HCT116 (cell line): ENCODE measurements at regions not wholly inside any gene's neighbourhood (a gene's known extent, or its start where the extent isn't known, plus 50 kb on each side); places are given as distances from the start of the nearest gene placed in this dataset.

Experiments used
- ATAC-seq: fragments of 200-7000 bp; cut with Tn5 transposase; 2 replicates; pipeline ENCODE4 v1.9.1; 2020; ENCODE audit warnings: mild to moderate bottlenecking, moderate library complexity
- BruUV-seq: library from RNA; stranded (reverse); fragments of 400-500 nt; replicated peaks from 2 replicates; lab custom pipeline; 2021; lab: Mats Ljungman, UMichigan
- CTCF ChIA-PET: fragments of 300-600 bp; sonication (Branson Sonifier 250); formaldehyde crosslinking; loops from one replicate; lab custom pipeline; 2021; ENCODE audit warnings: antibody characterized with exemption; lab: Charles Lee
- POLR2A ChIA-PET: fragments of 300-600, 350-600 bp; sonication (Branson Sonifier 250); formaldehyde crosslinking; loops from one replicate; lab custom pipeline; 2021; ENCODE audit warnings: antibody characterized with exemption; lab: Charles Lee
- RAD21 ChIA-PET, 2 experiments: fragments of 300-600 bp; sonication (Branson Sonifier 250); formaldehyde crosslinking; loops; one replicate each; lab custom pipeline; 2023; ENCODE audit warnings: low total read pairs in 2 of 2; ENCODE audit not compliant: uncharacterized antibody in 2 of 2, unreplicated experiment in 2 of 2, low non-redundant PET in 1 of 2; lab: Charles Lee
- DNase-seq: peaks from one replicate; pipeline ENCODE4 v3.0.0-alpha.2; 2010; ENCODE audit warnings: low read depth, low spot score
- H2AFZ ChIP-seq: fragments of 200-600 bp; shearing (Covaris generic), sonication (generic); 2 replicates; pipeline ENCODE4 v1.6.1; 2017; ENCODE audit warnings: low read depth, mixed run types, mixed read lengths, antibody characterized with exemption, low read length; ENCODE audit not compliant: poor library complexity, severe bottlenecking
- H3K27ac ChIP-seq: 2 replicates; pipeline ENCODE4 v1.5.1; 2012; ENCODE audit warnings: low read depth, low read length
- H3K27me3 ChIP-seq: fragments of 200-600 bp; sonication (generic); 2 replicates; pipeline ENCODE4 v1.6.1; 2016; ENCODE audit warnings: mixed run types, low read length, mixed read lengths; ENCODE audit not compliant: insufficient read depth
- H3K36me3 ChIP-seq, 2 experiments: fragments of 200-500 bp in 1 of 2; fragments of 200-600 bp in 1 of 2; sonication (Bioruptor generic) in 1 of 2; sonication (generic) in 1 of 2; 2 replicates each; pipeline versions ENCODE4 v1.5.1 to v1.6.1; 2014 to 2016; ENCODE audit warnings: low read length in 2 of 2, inconsistent platforms in 1 of 2, mixed read lengths in 1 of 2, mixed run types in 1 of 2; ENCODE audit not compliant: insufficient read depth in 2 of 2, control insufficient read depth in 1 of 2
- H3K4me1 ChIP-seq, 2 experiments: fragments of 200-600 bp in 1 of 2; sonication (generic) in 1 of 2; 2 replicates each; pipeline versions ENCODE4 v1.5.1 to v1.6.1; 2012 to 2017; ENCODE audit warnings: low read length in 2 of 2, inconsistent platforms in 1 of 2, mild to moderate bottlenecking in 1 of 2, mixed read lengths in 1 of 2, mixed run types in 1 of 2, moderate library complexity in 1 of 2; ENCODE audit not compliant: insufficient read depth in 2 of 2, control insufficient read depth in 1 of 2
- H3K4me2 ChIP-seq: fragments of 200-600 bp; sonication (generic); 2 replicates; pipeline ENCODE4 v1.6.1; 2017; ENCODE audit warnings: mixed run types, low read length, mixed read lengths
- H3K4me3 ChIP-seq, 2 experiments: fragments of 200-600 bp in 1 of 2; sonication (generic) in 1 of 2; replicated peaks in 1 of 2; 2 replicates each; pipeline ENCODE4 v1.5.1; 2011 to 2016; ENCODE audit warnings: low read length in 2 of 2, control low read depth in 1 of 2, low read depth in 1 of 2, mild to moderate bottlenecking in 1 of 2, mixed read lengths in 1 of 2, mixed run types in 1 of 2
- H3K79me2 ChIP-seq: fragments of 200-600 bp; sonication (generic); 2 replicates; pipeline ENCODE4 v1.6.1; 2017; ENCODE audit warnings: mild to moderate bottlenecking, mixed run types, low read length, moderate library complexity, mixed read lengths; ENCODE audit not compliant: insufficient read depth
- H3K9ac ChIP-seq: fragments of 200-600 bp; sonication (generic); 2 replicates; pipeline ENCODE4 v1.6.1; 2016; ENCODE audit warnings: low read length, mixed read lengths
- H3K9me2 ChIP-seq: fragments of 200-600 bp; sonication (generic), shearing (Covaris generic); 2 replicates; pipeline ENCODE4 v1.6.1; 2017; ENCODE audit warnings: mixed run types, mild to moderate bottlenecking, moderate library complexity; ENCODE audit not compliant: insufficient read depth
- H3K9me3 ChIP-seq, 2 experiments: fragments of 200-500 bp in 1 of 2; fragments of 200-600 bp in 1 of 2; sonication (Bioruptor generic) in 1 of 2; sonication (generic) in 1 of 2; 2 replicates each; pipeline ENCODE4 v1.6.1; 2014 to 2017; ENCODE audit warnings: low read length in 2 of 2, mixed read lengths in 2 of 2, inconsistent platforms in 1 of 2, low read depth in 1 of 2, mild to moderate bottlenecking in 1 of 2, mixed run types in 1 of 2, moderate library complexity in 1 of 2; ENCODE audit not compliant: control insufficient read depth in 1 of 2, insufficient read depth in 1 of 2
- H4K20me1 ChIP-seq: fragments of 200-600 bp; sonication (generic), shearing (Covaris generic); 2 replicates; pipeline ENCODE4 v1.6.1; 2017; ENCODE audit warnings: mixed run types, mild to moderate bottlenecking, moderate library complexity; ENCODE audit not compliant: insufficient read depth
- CEBPB ChIP-seq: IDR thresholded peaks from 2 replicates; pipeline ENCODE4 v1.6.1; 2012; ENCODE audit warnings: low read depth
- EGR1 ChIP-seq: IDR thresholded peaks from 2 replicates; pipeline ENCODE4 v1.6.1; 2012; ENCODE audit warnings: low read depth
- ELF1 ChIP-seq: IDR thresholded peaks from 2 replicates; pipeline ENCODE4 v1.6.1; 2012; ENCODE audit warnings: low read depth, borderline replicate concordance
- EZH2 ChIP-seq: fragments of 200-600 bp; sonication (generic); IDR thresholded peaks from 2 replicates; pipeline ENCODE4 v1.6.1; 2017; ENCODE audit warnings: antibody characterized with exemption, mixed run types
- EZH2phosphoT487 ChIP-seq: fragments of 200-600 bp; IDR thresholded peaks from 2 replicates; pipeline ENCODE4 v1.6.1; 2018; ENCODE audit warnings: antibody characterized with exemption, borderline replicate concordance
- FOSL1 ChIP-seq: IDR thresholded peaks from 2 replicates; pipeline ENCODE4 v1.6.1; 2012; ENCODE audit warnings: low read depth
- POLR2A ChIP-seq: IDR thresholded peaks from 2 replicates; pipeline ENCODE4 v1.7.0; 2011; ENCODE audit warnings: borderline replicate concordance; ENCODE audit not compliant: insufficient read depth, insufficient read length; ENCODE audit errors: extremely low read depth
- POLR2AphosphoS5 ChIP-seq: IDR thresholded peaks from 2 replicates; pipeline ENCODE4 v1.6.1; 2011; ENCODE audit warnings: mild to moderate bottlenecking, low read depth, low read length, moderate library complexity
- SIN3A ChIP-seq: IDR thresholded peaks from 2 replicates; pipeline ENCODE4 v1.6.1; 2012; ENCODE audit warnings: low read depth
- SRF ChIP-seq: IDR thresholded peaks from 2 replicates; pipeline ENCODE4 v1.6.1; 2012; ENCODE audit warnings: low read depth
- TCF7L2 ChIP-seq: IDR thresholded peaks from 2 replicates; pipeline ENCODE4 v1.7.0; 2011; ENCODE audit warnings: borderline replicate concordance, inconsistent platforms; ENCODE audit not compliant: insufficient read depth, insufficient read length; ENCODE audit errors: extremely low read depth
- YY1 ChIP-seq: IDR thresholded peaks from 2 replicates; pipeline ENCODE4 v1.6.1; 2011; ENCODE audit warnings: low read length, low read depth, moderate library complexity, mild to moderate bottlenecking; ENCODE audit not compliant: insufficient replicate concordance; ENCODE audit errors: extremely low read depth
- ZFX ChIP-seq: fragments of 450-650 bp; IDR thresholded peaks from 2 replicates; pipeline ENCODE4 v1.6.1; 2017
- intact Hi-C: fragments of 100-400 bp; cut with micrococcal nuclease; formaldehyde crosslinking; loops from 2 replicates; pipeline ENCODE4 v1.10.0; 2022
- TF ChIP-seq, protein P1 (sequence below): IDR thresholded peaks from 2 replicates; pipeline ENCODE4 v1.6.1; 2012
- TF ChIP-seq, protein P2 (sequence below), 3 experiments: fragments of 200-600 bp in 1 of 3; sonication (generic) in 1 of 3; IDR thresholded peaks in 2 of 3; conservative IDR thresholded peaks in 1 of 3; 2 replicates each; pipeline ENCODE4 v1.5.1; 2012 to 2017; ENCODE audit warnings: low read depth in 2 of 3, low read length in 2 of 3, antibody characterized with exemption in 1 of 3, borderline replicate concordance in 1 of 3, control low read depth in 1 of 3, mild to moderate bottlenecking in 1 of 3, mixed read lengths in 1 of 3, mixed run types in 1 of 3, moderate library complexity in 1 of 3; ENCODE audit not compliant: insufficient read depth in 1 of 3

DNA sequence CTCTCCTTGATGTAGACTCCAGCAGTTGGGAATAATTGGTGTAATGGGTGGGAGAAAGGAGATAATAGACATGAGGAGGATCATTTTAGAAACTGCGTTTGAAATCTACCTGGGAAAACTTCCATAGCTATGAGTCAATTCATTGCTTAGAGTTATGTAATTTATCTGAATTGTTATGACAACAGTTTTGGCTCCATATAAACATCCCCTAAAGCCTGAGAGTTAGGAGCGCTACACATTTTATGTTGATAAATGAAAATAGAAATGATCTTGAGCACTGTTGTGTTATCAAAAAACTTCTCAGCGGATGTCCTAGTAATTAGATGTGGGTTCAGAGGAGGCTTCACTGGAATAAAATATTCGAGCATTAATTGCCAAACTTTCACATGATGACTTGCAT lies 573.4 kb downstream of the TSN start:
- H3K27ac ChIP-seq, result no peak overlapping the region
- no peak for DNase-seq
- POLR2A ChIA-PET, result no interaction called here

More for the DNA sequence above, 573.4 kb downstream of the TSN start:
- Histone ChIP-seq H3K4me2 (no peak overlapping the region), H3K27me3 (no peaks in the 10 kb centered on the region), H4K20me1 (no peaks in the 10 kb centered on the region), H3K9ac (no peak overlapping the region), H3K4me3 (no peak overlapping the region), H3K9me3 (0 out of 4 replicates have a peak, but pooled peaks cover 0 to 3% of the 10 kb centered on the region in 2 experiments), H3K9me2 (no peaks in the 10 kb centered on the region)
- intact Hi-C loops, result no loop called here
- CTCF ChIA-PET, result no interaction called here
- TF ChIP-seq, protein P1, sequence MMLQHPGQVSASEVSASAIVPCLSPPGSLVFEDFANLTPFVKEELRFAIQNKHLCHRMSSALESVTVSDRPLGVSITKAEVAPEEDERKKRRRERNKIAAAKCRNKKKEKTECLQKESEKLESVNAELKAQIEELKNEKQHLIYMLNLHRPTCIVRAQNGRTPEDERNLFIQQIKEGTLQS, result no peak
- TF ChIP-seq EGR1 (no peak), CEBPB (no peak), YY1 (no peak), SRF (no peak), TCF7L2 (no peak), POLR2AphosphoS5 (no peak), ZFX (no peak), FOSL1 (no peak), EZH2 (no peak), EZH2phosphoT487 (no peak), POLR2A (no peak), SIN3A (no peak), ELF1 (no peak)
- TF ChIP-seq, protein P2, sequence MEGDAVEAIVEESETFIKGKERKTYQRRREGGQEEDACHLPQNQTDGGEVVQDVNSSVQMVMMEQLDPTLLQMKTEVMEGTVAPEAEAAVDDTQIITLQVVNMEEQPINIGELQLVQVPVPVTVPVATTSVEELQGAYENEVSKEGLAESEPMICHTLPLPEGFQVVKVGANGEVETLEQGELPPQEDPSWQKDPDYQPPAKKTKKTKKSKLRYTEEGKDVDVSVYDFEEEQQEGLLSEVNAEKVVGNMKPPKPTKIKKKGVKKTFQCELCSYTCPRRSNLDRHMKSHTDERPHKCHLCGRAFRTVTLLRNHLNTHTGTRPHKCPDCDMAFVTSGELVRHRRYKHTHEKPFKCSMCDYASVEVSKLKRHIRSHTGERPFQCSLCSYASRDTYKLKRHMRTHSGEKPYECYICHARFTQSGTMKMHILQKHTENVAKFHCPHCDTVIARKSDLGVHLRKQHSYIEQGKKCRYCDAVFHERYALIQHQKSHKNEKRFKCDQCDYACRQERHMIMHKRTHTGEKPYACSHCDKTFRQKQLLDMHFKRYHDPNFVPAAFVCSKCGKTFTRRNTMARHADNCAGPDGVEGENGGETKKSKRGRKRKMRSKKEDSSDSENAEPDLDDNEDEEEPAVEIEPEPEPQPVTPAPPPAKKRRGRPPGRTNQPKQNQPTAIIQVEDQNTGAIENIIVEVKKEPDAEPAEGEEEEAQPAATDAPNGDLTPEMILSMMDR (IDR thresholded peaks at IDR 0.05 in 2 of 3, conservative IDR thresholded peaks at IDR 0.05 in 1 of 3; ENCODE audit: borderline replicate concordance in 1 of 3, insufficient read depth in 1 of 3, low read depth in 2 of 3, low read length in 2 of 3), result no peak
- TF ChIP-seq, all 23 proteins: peak for 0
- Histone ChIP-seq H3K36me3 (no peaks in the 10 kb centered on the region), H2AFZ (no peak overlapping the region), H3K4me1 (no peaks in the 10 kb centered on the region), H3K79me2 (no peaks in the 10 kb centered on the region)
- no TSS peak for BruUV-seq
- no peak for ATAC-seq
- RAD21 ChIA-PET, result no interaction called here
